Nephron (organoid): ENCODE measurements at regions not wholly inside any gene's neighbourhood (a gene's known extent, or its start where the extent isn't known, plus 50 kb on each side); places are given as distances from the start of the nearest gene placed in this dataset.

ENCODE experiments used
- H3K27ac Mint-ChIP-seq, 3 experiments: 2 replicates each; pipeline ENCODE4 v1.8.0; 2020; ENCODE audit warnings: mixed read lengths in 3 of 3, mild to moderate bottlenecking in 2 of 3, moderate library complexity in 1 of 3
- H3K27me3 Mint-ChIP-seq: 2 replicates; pipeline ENCODE4 v1.8.0; 2021; ENCODE audit warnings: low read depth, mild to moderate bottlenecking, moderate library complexity, mixed read lengths
- H3K36me3 Mint-ChIP-seq: 2 replicates; pipeline ENCODE4 v1.8.0; 2020; ENCODE audit warnings: low read depth, mixed read lengths
- H3K4me1 Mint-ChIP-seq: 2 replicates; pipeline ENCODE4 v1.8.0; 2020; ENCODE audit warnings: mixed read lengths
- H3K4me3 Mint-ChIP-seq, 3 experiments: 2 replicates each; pipeline ENCODE4 v1.8.0; 2020; ENCODE audit warnings: mild to moderate bottlenecking in 3 of 3, mixed read lengths in 3 of 3, moderate library complexity in 2 of 3
- H3K9me3 Mint-ChIP-seq: 2 replicates; pipeline ENCODE4 v1.8.0; 2020; ENCODE audit warnings: mixed read lengths
- TF ChIP-seq, protein P1 (sequence below), 3 experiments: fragments of 200-600 bp; sonication (generic); IDR thresholded peaks; one replicate each; pipeline ENCODE4 v1.5.0; 2021; ENCODE audit warnings: antibody characterized with exemption in 3 of 3; ENCODE audit not compliant: unreplicated experiment in 3 of 3

DNA sequence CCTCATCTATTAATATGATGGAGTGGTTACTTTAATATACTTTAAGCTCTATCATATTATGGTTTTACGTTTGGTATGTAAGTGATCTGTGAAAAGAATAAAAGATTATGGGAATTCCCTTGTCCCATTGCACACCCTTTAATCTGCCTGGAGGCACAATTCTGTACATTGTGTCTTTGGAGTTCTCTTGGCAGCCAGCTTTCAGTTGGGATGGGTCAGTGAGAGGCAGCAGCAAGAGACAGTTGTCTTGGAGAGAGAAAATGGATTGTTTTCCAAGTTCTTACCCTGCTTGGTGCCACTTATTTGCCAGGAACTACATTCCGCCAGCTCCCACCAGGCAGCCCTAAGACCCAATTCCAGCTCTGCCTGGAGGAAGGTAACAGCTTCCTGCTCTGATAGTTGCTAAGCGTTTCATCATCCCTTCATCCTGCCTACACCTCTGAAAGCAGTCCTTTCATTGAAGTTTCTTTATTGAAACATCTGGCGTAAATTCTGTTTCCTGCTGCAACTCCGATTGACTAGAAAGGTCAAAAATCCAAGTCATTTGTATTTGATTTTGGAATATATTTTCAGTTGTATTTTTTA, 365.2 kb downstream of the AKAIN1 start:
- TF ChIP-seq, protein P1, sequence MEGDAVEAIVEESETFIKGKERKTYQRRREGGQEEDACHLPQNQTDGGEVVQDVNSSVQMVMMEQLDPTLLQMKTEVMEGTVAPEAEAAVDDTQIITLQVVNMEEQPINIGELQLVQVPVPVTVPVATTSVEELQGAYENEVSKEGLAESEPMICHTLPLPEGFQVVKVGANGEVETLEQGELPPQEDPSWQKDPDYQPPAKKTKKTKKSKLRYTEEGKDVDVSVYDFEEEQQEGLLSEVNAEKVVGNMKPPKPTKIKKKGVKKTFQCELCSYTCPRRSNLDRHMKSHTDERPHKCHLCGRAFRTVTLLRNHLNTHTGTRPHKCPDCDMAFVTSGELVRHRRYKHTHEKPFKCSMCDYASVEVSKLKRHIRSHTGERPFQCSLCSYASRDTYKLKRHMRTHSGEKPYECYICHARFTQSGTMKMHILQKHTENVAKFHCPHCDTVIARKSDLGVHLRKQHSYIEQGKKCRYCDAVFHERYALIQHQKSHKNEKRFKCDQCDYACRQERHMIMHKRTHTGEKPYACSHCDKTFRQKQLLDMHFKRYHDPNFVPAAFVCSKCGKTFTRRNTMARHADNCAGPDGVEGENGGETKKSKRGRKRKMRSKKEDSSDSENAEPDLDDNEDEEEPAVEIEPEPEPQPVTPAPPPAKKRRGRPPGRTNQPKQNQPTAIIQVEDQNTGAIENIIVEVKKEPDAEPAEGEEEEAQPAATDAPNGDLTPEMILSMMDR (IDR thresholded peaks at IDR 0.05; ENCODE audit: unreplicated experiment in 3 of 3) = no peak
- Mint-ChIP-seq H3K9me3 (no peaks in the 10 kb centered on the region), H3K27ac (no peak overlapping the region), H3K36me3 (no peaks in the 10 kb centered on the region), H3K4me1 (no peaks in the 10 kb centered on the region), H3K4me3 (no peak overlapping the region), H3K27me3 (no peaks in the 10 kb centered on the region)

DNA sequence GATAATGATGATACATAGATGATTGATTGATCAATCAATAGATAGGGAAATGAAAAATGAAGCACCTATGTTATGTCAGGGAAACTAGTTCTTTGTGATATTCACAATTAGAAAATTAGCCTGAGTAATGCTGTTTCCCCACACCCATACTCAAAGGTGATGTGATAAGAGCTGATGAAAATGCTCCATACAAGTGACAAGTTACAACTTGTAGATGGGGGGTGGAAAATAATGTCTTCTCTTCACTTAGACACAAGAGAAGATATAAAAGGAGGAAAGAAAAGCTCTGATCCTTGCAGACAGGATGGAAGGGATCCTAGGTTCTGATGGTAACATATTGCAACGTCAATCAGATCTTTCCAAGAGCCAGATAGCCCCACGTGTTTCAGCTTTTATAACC, 365.9 kb downstream of the AKAIN1 start:
- TF ChIP-seq, protein P1 (IDR thresholded peaks at IDR 0.05; ENCODE audit: unreplicated experiment in 3 of 3) = no peak
- H3K4me3 Mint-ChIP-seq = no peak overlapping the region
- H3K27ac Mint-ChIP-seq = no peak overlapping the region
- H3K4me1 Mint-ChIP-seq = no peaks in the 10 kb centered on the region
- H3K36me3 Mint-ChIP-seq = no peaks in the 10 kb centered on the region
- H3K27me3 Mint-ChIP-seq = no peaks in the 10 kb centered on the region
- H3K9me3 Mint-ChIP-seq = no peaks in the 10 kb centered on the region

DNA sequence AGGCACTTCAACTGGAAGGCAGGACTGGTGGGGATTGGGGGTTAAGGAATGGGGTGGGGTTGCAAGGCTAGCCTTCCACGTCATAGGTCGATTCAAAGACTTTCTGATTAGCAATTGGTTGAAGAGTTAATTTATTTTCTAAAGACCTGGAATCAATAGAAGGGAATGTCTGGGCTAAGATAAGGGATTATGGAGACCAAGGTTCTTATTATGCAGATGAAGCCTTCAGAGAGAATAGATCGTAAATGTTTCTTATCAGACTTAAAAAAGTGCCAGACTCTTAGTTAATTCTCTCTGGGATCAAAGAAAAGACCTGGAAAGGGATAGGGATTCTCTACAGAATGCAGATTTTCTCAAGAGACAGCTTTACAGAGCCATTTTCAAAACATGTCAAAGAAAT, 368.0 kb upstream of the DLGAP1 start:
- Mint-ChIP-seq H3K4me1 (no peaks in the 10 kb centered on the region), H3K4me3 (no peak overlapping the region), H3K27ac (no peak overlapping the region), H3K27me3 (no peaks in the 10 kb centered on the region), H3K9me3 (no peaks in the 10 kb centered on the region), H3K36me3 (no peaks in the 10 kb centered on the region)
- TF ChIP-seq, protein P1 (IDR thresholded peaks at IDR 0.05; ENCODE audit: unreplicated experiment in 3 of 3) = no peak

DNA sequence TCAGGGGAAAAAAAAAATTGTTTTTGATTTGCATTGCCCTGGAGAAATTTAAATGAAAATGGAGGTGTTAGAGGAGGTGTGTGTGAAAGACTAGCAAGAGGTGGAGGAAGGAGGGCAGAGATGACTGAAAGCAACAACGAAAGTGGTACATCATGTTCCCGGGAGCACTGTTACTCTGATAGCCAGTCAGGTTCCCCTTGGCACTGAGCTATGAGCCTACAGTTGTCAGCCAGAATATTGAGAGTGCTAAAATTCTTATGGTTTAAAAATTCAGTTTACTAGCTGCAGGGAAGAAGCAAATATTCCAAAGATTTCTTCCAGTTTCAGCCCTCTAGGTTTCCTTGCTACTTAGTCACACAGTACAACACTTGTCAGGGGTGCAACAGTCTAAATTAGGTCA, 366.7 kb upstream of the DLGAP1 start:
- H3K27me3 Mint-ChIP-seq = no peaks in the 10 kb centered on the region
- no peaks in the 10 kb centered on the region for H3K9me3 Mint-ChIP-seq
- no peak overlapping the region for H3K4me3 Mint-ChIP-seq
- no peak overlapping the region for H3K27ac Mint-ChIP-seq
- TF ChIP-seq, protein P1 (IDR thresholded peaks at IDR 0.05; ENCODE audit: unreplicated experiment in 3 of 3) = no peak
- no peaks in the 10 kb centered on the region for H3K4me1 Mint-ChIP-seq
- no peaks in the 10 kb centered on the region for H3K36me3 Mint-ChIP-seq

DNA sequence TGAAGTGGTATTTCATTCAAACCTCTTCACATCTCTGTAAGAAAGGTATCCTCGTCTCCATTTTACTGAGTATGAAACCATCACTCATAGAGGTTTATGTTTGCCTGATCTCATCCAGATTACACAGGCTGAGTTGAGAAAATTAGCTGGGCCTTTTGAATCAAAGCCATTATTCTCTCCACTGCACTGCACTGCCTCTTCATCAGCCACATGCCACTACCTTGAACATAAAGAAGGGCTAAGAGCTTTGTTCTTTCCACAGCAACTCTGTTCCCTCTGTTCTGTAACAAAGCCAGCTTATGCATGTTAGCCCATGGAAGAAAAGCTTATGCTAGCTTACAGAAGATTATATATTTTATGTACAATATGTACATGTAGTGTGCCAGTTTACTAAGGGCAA, 362.6 kb upstream of the DLGAP1 start:
- H3K27me3 Mint-ChIP-seq = peaks cover 4% of the 10 kb centered on the region
- H3K27ac Mint-ChIP-seq = no peak overlapping the region
- H3K36me3 Mint-ChIP-seq = no peaks in the 10 kb centered on the region
- H3K9me3 Mint-ChIP-seq = peaks cover 2% of the 10 kb centered on the region
- TF ChIP-seq, protein P1 (IDR thresholded peaks at IDR 0.05; ENCODE audit: unreplicated experiment in 3 of 3) = no peak
- no peaks in the 10 kb centered on the region for H3K4me1 Mint-ChIP-seq
- H3K4me3 Mint-ChIP-seq = no peak overlapping the region

DNA sequence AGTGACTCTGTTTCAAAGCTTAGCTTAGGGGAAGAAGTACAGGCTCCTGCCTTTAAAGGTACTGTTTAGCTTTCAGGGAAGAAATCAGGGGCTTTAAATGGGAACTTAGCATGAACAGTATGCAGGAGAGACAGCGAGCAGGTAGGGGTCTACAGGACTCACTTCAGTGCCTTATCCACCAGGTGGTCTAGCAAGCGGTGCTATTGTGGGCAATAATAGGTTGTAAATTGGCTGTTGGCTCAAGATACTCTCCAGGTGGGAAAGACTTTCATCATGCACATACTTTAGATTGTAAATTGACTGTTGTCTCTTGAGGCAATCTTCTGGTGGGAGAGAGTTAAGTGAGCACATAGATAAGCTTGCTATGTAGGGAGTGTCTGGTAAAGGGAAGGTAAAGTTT, 358.6 kb upstream of the DLGAP1 start:
- no peak overlapping the region for H3K4me3 Mint-ChIP-seq
- peaks cover 4% of the 10 kb centered on the region for H3K27me3 Mint-ChIP-seq
- H3K9me3 Mint-ChIP-seq = peaks cover 2% of the 10 kb centered on the region
- H3K27ac Mint-ChIP-seq = no peak overlapping the region
- no peaks in the 10 kb centered on the region for H3K36me3 Mint-ChIP-seq
- no peaks in the 10 kb centered on the region for H3K4me1 Mint-ChIP-seq
- TF ChIP-seq, protein P1 (IDR thresholded peaks at IDR 0.05; ENCODE audit: unreplicated experiment in 3 of 3) = no peak
